Ascending aorta (tissue), 2 donors: ENCODE measurements at regions not wholly inside any gene's neighbourhood (a gene's known extent, or its start where the extent isn't known, plus 50 kb on each side); places are given as distances from the start of the nearest gene placed in this dataset.

Source experiments
- DNase-seq, 2 donors: peaks; one replicate each; pipeline ENCODE4 v3.0.0-alpha.2; 2019; ENCODE audit warnings: low spot score in 2 of 2
- H3K27ac ChIP-seq, 2 donors: fragments of 200-600 bp; sonication (generic); one replicate each; pipeline ENCODE4 v1.5.1; 2016 to 2017; ENCODE audit warnings: mild to moderate bottlenecking in 1 of 2
- H3K27me3 ChIP-seq: fragments of 200-600 bp; sonication (generic); one replicate; pipeline ENCODE4 v1.5.1; 2017
- H3K36me3 ChIP-seq, 2 donors: fragments of 200-600 bp; sonication (generic); one replicate each; pipeline ENCODE4 v1.5.1; 2016
- H3K4me1 ChIP-seq, 2 donors: fragments of 200-600 bp; sonication (generic); one replicate each; pipeline ENCODE4 v1.5.1; 2016 to 2017; ENCODE audit warnings: mild to moderate bottlenecking in 1 of 2
- H3K4me3 ChIP-seq, 2 donors: fragments of 200-600 bp; sonication (generic); one replicate each; pipeline ENCODE4 v1.5.1; 2016 to 2017; ENCODE audit warnings: mild to moderate bottlenecking in 1 of 2
- H3K9me3 ChIP-seq, 2 donors: fragments of 200-600 bp; sonication (generic); one replicate each; pipeline ENCODE4 v1.5.1; 2016
- CTCF ChIP-seq, 3 experiments: fragments of 200-600 bp in 2 of 3; fragments of 450-650 bp in 1 of 3; sonication (generic) in 2 of 3; IDR thresholded peaks; one replicate each; pipeline ENCODE4 v1.5.1; 2016 to 2019; ENCODE audit warnings: antibody characterized with exemption in 3 of 3, mild to moderate bottlenecking in 1 of 3, moderate library complexity in 1 of 3
- intact Hi-C: fragments of 100-400 bp; cut with DNase I; formaldehyde crosslinking; loops from one replicate; pipeline ENCODE4 v1.15.1; 2023

- Histone ChIP-seq H3K4me3 (no peak overlapping the region), H3K9me3 (no peaks in the 10 kb centered on the region), H3K36me3 (no peaks in the 10 kb centered on the region), H3K27ac (no peak overlapping the region), H3K4me1 (no peaks in the 10 kb centered on the region), H3K27me3 (no peaks in the 10 kb centered on the region)
- DNase-seq: no peak
- no peak for TF ChIP-seq CTCF (IDR thresholded peaks at IDR 0.05)
- intact Hi-C loops: no loop called here
These were observed 78.2 kb upstream of the FER start for GRCh38 chr5:108669462-108669861.

GRCh38 chr5:108661590-108662219 is 86.0 kb upstream of the FER start:
- no peaks in the 10 kb centered on the region for H3K27me3 ChIP-seq
- H3K27ac ChIP-seq: no peak overlapping the region
- H3K4me3 ChIP-seq: no peak overlapping the region
- intact Hi-C loops: no loop called here
- TF ChIP-seq CTCF (IDR thresholded peaks at IDR 0.05): no peak
- no peaks in the 10 kb centered on the region for H3K36me3 ChIP-seq
- H3K4me1 ChIP-seq: no peaks in the 10 kb centered on the region
- no peak for DNase-seq
- no peaks in the 10 kb centered on the region for H3K9me3 ChIP-seq

- DNase-seq: no peak
- no peaks in the 10 kb centered on the region for H3K27me3 ChIP-seq
- TF ChIP-seq CTCF (IDR thresholded peaks at IDR 0.05): no peak
- no peaks in the 10 kb centered on the region for H3K9me3 ChIP-seq
- no peak overlapping the region for H3K4me3 ChIP-seq
- H3K27ac ChIP-seq: no peak overlapping the region
- no peaks in the 10 kb centered on the region for H3K36me3 ChIP-seq
- H3K4me1 ChIP-seq: no peaks in the 10 kb centered on the region
- intact Hi-C loops: no loop called here
These were observed 86.7 kb upstream of the FER start for GRCh38 chr5:108661024-108661423.

GRCh38 chr5:108660291-108660690 is 87.4 kb upstream of the FER start:
- H3K4me3 ChIP-seq: no peak overlapping the region
- H3K27ac ChIP-seq: no peak overlapping the region
- intact Hi-C loops: no loop called here
- no peaks in the 10 kb centered on the region for H3K9me3 ChIP-seq
- TF ChIP-seq CTCF (IDR thresholded peaks at IDR 0.05): no peak
- no peaks in the 10 kb centered on the region for H3K27me3 ChIP-seq
- peaks cover 0 to 2% of the 10 kb centered on the region in 2 donors for H3K4me1 ChIP-seq
- H3K36me3 ChIP-seq: no peaks in the 10 kb centered on the region
- no peak for DNase-seq

GRCh38 chr5:108659531-108659930 is 88.2 kb upstream of the FER start:
- Histone ChIP-seq H3K27ac (no peak overlapping the region), H3K4me3 (no peak overlapping the region), H3K4me1 (peaks cover 0 to 2% of the 10 kb centered on the region in 2 donors), H3K27me3 (no peaks in the 10 kb centered on the region), H3K9me3 (no peaks in the 10 kb centered on the region), H3K36me3 (no peaks in the 10 kb centered on the region)
- intact Hi-C loops: no loop called here
- TF ChIP-seq CTCF (IDR thresholded peaks at IDR 0.05): no peak
- DNase-seq: no peak
